ENCODE measurements at regions not wholly inside any gene's neighbourhood (a gene's known extent, or its start where the extent isn't known, plus 50 kb on each side); places are given as distances from the start of the nearest gene placed in this dataset.

DNA sequence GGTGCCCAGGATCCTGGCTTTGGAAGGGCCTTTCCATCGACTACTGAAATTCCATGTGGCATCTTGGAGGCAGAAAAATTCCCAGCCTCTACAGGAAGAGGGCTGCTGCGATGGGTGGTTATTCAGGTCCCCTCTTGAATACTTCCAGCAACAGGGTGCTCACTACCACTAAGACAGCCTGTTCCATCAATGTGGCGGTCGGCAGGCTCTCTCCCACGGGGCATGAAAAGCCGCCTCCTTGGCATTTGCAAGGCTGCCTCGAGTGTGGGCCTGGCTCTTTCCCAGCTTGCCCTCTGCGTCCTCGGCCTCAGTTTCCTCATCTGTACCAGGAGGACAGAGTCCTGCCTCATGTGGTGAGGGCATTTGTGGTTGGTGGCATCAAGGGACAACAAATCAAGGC, 62.4 kb downstream of the ADRA2C start:
- TF ChIP-seq SUZ12 (IDR thresholded peaks at IDR 0.05; ENCODE audit: extremely low read depth, insufficient read depth, insufficient read length) (no peak), YY1 (IDR thresholded peaks at IDR 0.05; ENCODE audit: insufficient read depth, insufficient read length) (no peak), ZNF274 (IDR thresholded peaks at IDR 0.05; ENCODE audit: low read depth, low read length) (no peak)

All from NT2/D1 (cell line).